BLaER1 treated with 17β-estradiol and CSF1 and Interleukin-3, amounts not matched to agents 10 nM and 100 nM (cell line): ENCODE measurements at regions not wholly inside any gene's neighbourhood (a gene's known extent, or its start where the extent isn't known, plus 50 kb on each side); places are given as distances from the start of the nearest gene placed in this dataset.
A peak's percentile ranks its signal among the peaks of the same experiment; 100 is the strongest.
"Not testable (repeated sequence)": the region's sequence is repeated elsewhere in the genome, so short reads cannot be mapped to it uniquely, and the experiment has no call there.

Experiments used
- H3K27ac ChIP-seq, 11 experiments: shearing (Covaris generic); formaldehyde crosslinking; 2 replicates each; pipeline ENCODE4 v1.8.1; 2022
- H3K27me3 ChIP-seq, 11 experiments: shearing (Covaris generic); formaldehyde crosslinking; 2 replicates each; pipeline ENCODE4 v1.8.1; 2022
- H3K36me3 ChIP-seq, 11 experiments: shearing (Covaris generic); formaldehyde crosslinking; 2 replicates each; pipeline ENCODE4 v1.8.1; 2022
- H3K4me1 ChIP-seq, 10 experiments: shearing (Covaris generic); formaldehyde crosslinking; 2 replicates each; pipeline ENCODE4 v1.8.1; 2022
- H3K4me2 ChIP-seq, 11 experiments: shearing (Covaris generic); formaldehyde crosslinking; 2 replicates each; pipeline ENCODE4 v1.8.1; 2022
- H3K4me3 ChIP-seq, 10 experiments: shearing (Covaris generic); formaldehyde crosslinking; 2 replicates each; pipeline ENCODE4 v1.8.1; 2022
- H3K9ac ChIP-seq, 11 experiments: shearing (Covaris generic); formaldehyde crosslinking; 2 replicates each; pipeline ENCODE4 v1.8.1; 2022
- H3K9me3 ChIP-seq, 11 experiments: shearing (Covaris generic); formaldehyde crosslinking; replicated peaks in 1 of 11; 2 replicates each; pipeline ENCODE4 v1.8.1; 2022
- H4K20me1 ChIP-seq, 11 experiments: shearing (Covaris generic); formaldehyde crosslinking; 2 replicates each; pipeline ENCODE4 v1.8.1; 2022
- Cebpa-rat ChIP-seq, 11 experiments: shearing (Covaris generic); IDR thresholded peaks; 2 replicates each; pipeline ENCODE4 v1.8.1; 2022

- Histone ChIP-seq H4K20me1 (no peaks in the 10 kb centered on the region), H3K4me1 (peaks cover 0 to 5% (median 2%) of the 10 kb centered on the region in 10 experiments; a peak in 4 of 20 replicates), H3K9ac (no peak overlapping the region), H3K27me3 (no peaks in the 10 kb centered on the region), H3K9me3 (peaks cover 0 to 8% (median 5%) of the 10 kb centered on the region in 11 experiments; a peak in 10 of 22 replicates), H3K4me2 (no peak overlapping the region), H3K4me3 (no peak overlapping the region), H3K27ac (no peak overlapping the region), H3K36me3 (no peaks in the 10 kb centered on the region)
- no peak for TF ChIP-seq Cebpa-rat (IDR thresholded peaks at IDR 0.05)
Measured at GRCh38 chr4:117135634-117136354, 50.4 kb upstream of the TRAM1L1 start.

- H3K4me3 ChIP-seq, result no peak overlapping the region
- peaks cover 0 to 5% (median 2%) of the 10 kb centered on the region in 10 experiments; a peak in 4 of 20 replicates for H3K4me1 ChIP-seq
- no peak overlapping the region for H3K27ac ChIP-seq
- no peaks in the 10 kb centered on the region for H3K36me3 ChIP-seq
- no peaks in the 10 kb centered on the region for H3K27me3 ChIP-seq
- H3K9me3 ChIP-seq, result peaks cover 0 to 8% (median 5%) of the 10 kb centered on the region in 11 experiments; a peak in 10 of 22 replicates
- no peak for TF ChIP-seq Cebpa-rat (IDR thresholded peaks at IDR 0.05)
- no peak overlapping the region for H3K9ac ChIP-seq
- H3K4me2 ChIP-seq, result peak overlapping the region in 2 of 11 experiments; percentile 15 to 52; a peak in 3 of 22 replicates
- H4K20me1 ChIP-seq, result no peaks in the 10 kb centered on the region
Measured at GRCh38 chr4:117137145-117137544, 51.8 kb upstream of the TRAM1L1 start.

- H3K4me1 ChIP-seq, H3K9me3 ChIP-seq, H4K20me1 ChIP-seq, H3K9ac ChIP-seq, H3K27ac ChIP-seq, H3K4me3 ChIP-seq, H3K4me2 ChIP-seq, H3K36me3 ChIP-seq, H3K27me3 ChIP-seq: not testable (repeated sequence)
Measured at GRCh38 chr4:117138732-117139131, 53.4 kb upstream of the TRAM1L1 start.

GRCh38 chr4:117154251-117154650 lies 68.9 kb upstream of the TRAM1L1 start:
- Histone ChIP-seq H4K20me1 (no peaks in the 10 kb centered on the region), H3K4me3 (no peak overlapping the region), H3K36me3 (no peaks in the 10 kb centered on the region), H3K27me3 (no peaks in the 10 kb centered on the region), H3K9me3 (peaks cover 0 to 16% (median 6%) of the 10 kb centered on the region in 11 experiments; a peak in 8 of 22 replicates), H3K27ac (no peak overlapping the region), H3K4me2 (no peak overlapping the region), H3K9ac (no peak overlapping the region), H3K4me1 (no peaks in the 10 kb centered on the region)
- no peak for TF ChIP-seq Cebpa-rat (IDR thresholded peaks at IDR 0.05)

- H3K4me3 ChIP-seq, result no peak overlapping the region
- H3K4me2 ChIP-seq, result no peak overlapping the region
- H3K9ac ChIP-seq, result no peak overlapping the region
- no peaks in the 10 kb centered on the region; a peak in 1 of 22 replicates for H3K9me3 ChIP-seq
- H3K4me1 ChIP-seq, result no peaks in the 10 kb centered on the region
- no peaks in the 10 kb centered on the region for H3K36me3 ChIP-seq
- H3K27me3 ChIP-seq, result no peaks in the 10 kb centered on the region
- TF ChIP-seq Cebpa-rat (IDR thresholded peaks at IDR 0.05), result no peak
- H3K27ac ChIP-seq, result no peak overlapping the region
- no peaks in the 10 kb centered on the region for H4K20me1 ChIP-seq
Measured at GRCh38 chr4:117156806-117157205, 71.4 kb upstream of the TRAM1L1 start.

- Histone ChIP-seq H3K9me3 (no peaks in the 10 kb centered on the region; a peak in 1 of 22 replicates), H3K4me2 (no peak overlapping the region), H3K27me3 (no peaks in the 10 kb centered on the region), H3K27ac (no peak overlapping the region), H4K20me1 (no peaks in the 10 kb centered on the region), H3K9ac (no peak overlapping the region), H3K4me1 (no peaks in the 10 kb centered on the region), H3K36me3 (no peaks in the 10 kb centered on the region), H3K4me3 (no peak overlapping the region)
- no peak for TF ChIP-seq Cebpa-rat (IDR thresholded peaks at IDR 0.05)
Measured at GRCh38 chr4:117157360-117157759, 72.0 kb upstream of the TRAM1L1 start.

- no peak overlapping the region for H3K4me2 ChIP-seq
- H3K36me3 ChIP-seq, result no peaks in the 10 kb centered on the region
- H3K27ac ChIP-seq, result no peak overlapping the region
- no peak for TF ChIP-seq Cebpa-rat (IDR thresholded peaks at IDR 0.05)
- H3K9me3 ChIP-seq, result no peaks in the 10 kb centered on the region
- no peaks in the 10 kb centered on the region for H3K27me3 ChIP-seq
- H3K4me3 ChIP-seq, result no peak overlapping the region
- no peak overlapping the region for H3K9ac ChIP-seq
- no peaks in the 10 kb centered on the region for H4K20me1 ChIP-seq
- H3K4me1 ChIP-seq, result no peaks in the 10 kb centered on the region
Measured at GRCh38 chr4:117162976-117163375, 77.6 kb upstream of the TRAM1L1 start.

- Histone ChIP-seq H3K36me3 (no peaks in the 10 kb centered on the region), H3K4me3 (no peak overlapping the region), H3K9me3 (no peaks in the 10 kb centered on the region), H4K20me1 (no peaks in the 10 kb centered on the region), H3K4me1 (no peaks in the 10 kb centered on the region), H3K9ac (no peak overlapping the region), H3K27me3 (no peaks in the 10 kb centered on the region), H3K27ac (no peak overlapping the region), H3K4me2 (no peak overlapping the region)
- no peak for TF ChIP-seq Cebpa-rat (IDR thresholded peaks at IDR 0.05)
Measured at GRCh38 chr4:117164338-117164737, 79.0 kb upstream of the TRAM1L1 start.

GRCh38 chr4:117175369-117175768 lies 90.0 kb upstream of the TRAM1L1 start:
- not testable (repeated sequence) for H3K27me3 ChIP-seq, H3K27ac ChIP-seq, H3K36me3 ChIP-seq, H3K4me1 ChIP-seq, H3K9me3 ChIP-seq, H3K4me2 ChIP-seq, H4K20me1 ChIP-seq, H3K4me3 ChIP-seq, H3K9ac ChIP-seq

- H3K27ac ChIP-seq, result no peak overlapping the region
- no peak overlapping the region for H3K4me3 ChIP-seq
- no peak overlapping the region for H3K9ac ChIP-seq
- TF ChIP-seq Cebpa-rat (IDR thresholded peaks at IDR 0.05), result no peak
- H3K4me2 ChIP-seq, result no peak overlapping the region
- H3K36me3 ChIP-seq, result no peaks in the 10 kb centered on the region
- H3K4me1 ChIP-seq, result no peaks in the 10 kb centered on the region
- no peaks in the 10 kb centered on the region for H3K27me3 ChIP-seq
- H3K9me3 ChIP-seq, result no peaks in the 10 kb centered on the region
- H4K20me1 ChIP-seq, result no peaks in the 10 kb centered on the region
Measured at GRCh38 chr4:117203231-117203630, 117.9 kb upstream of the TRAM1L1 start.
